ENCODE measurements at regions not wholly inside any gene's neighbourhood (a gene's known extent, or its start where the extent isn't known, plus 50 kb on each side); places are given as distances from the start of the nearest gene placed in this dataset.

DNA sequence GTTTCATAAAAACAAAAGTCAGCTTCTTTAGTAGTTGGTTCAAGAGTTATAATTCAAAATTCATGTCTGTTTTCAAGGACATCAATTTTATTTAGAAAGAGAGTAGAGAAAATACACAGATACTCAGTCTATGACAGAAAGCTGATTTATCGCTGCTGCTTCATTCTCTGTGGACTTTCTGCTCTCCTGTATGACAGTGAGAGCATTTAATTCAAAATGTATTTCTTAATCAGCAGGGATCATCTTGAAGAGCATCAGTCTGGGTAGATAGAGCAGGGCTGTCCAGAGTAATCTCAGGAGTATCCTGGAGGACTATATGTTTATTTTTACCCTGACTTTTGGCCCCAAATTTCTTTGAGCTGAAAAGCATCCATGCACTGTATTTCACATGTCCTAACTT lies 1676.7 kb downstream of the REEP3 start:
- TF ChIP-seq, protein P1, sequence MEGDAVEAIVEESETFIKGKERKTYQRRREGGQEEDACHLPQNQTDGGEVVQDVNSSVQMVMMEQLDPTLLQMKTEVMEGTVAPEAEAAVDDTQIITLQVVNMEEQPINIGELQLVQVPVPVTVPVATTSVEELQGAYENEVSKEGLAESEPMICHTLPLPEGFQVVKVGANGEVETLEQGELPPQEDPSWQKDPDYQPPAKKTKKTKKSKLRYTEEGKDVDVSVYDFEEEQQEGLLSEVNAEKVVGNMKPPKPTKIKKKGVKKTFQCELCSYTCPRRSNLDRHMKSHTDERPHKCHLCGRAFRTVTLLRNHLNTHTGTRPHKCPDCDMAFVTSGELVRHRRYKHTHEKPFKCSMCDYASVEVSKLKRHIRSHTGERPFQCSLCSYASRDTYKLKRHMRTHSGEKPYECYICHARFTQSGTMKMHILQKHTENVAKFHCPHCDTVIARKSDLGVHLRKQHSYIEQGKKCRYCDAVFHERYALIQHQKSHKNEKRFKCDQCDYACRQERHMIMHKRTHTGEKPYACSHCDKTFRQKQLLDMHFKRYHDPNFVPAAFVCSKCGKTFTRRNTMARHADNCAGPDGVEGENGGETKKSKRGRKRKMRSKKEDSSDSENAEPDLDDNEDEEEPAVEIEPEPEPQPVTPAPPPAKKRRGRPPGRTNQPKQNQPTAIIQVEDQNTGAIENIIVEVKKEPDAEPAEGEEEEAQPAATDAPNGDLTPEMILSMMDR (IDR thresholded peaks at IDR 0.05; ENCODE audit: unreplicated experiment) = no peak
- DNase-seq (ENCODE audit: low spot score in 2 of 2, unreplicated experiment in 2 of 2) = no peak
- H3K4me3 Mint-ChIP-seq = no peak overlapping the region
- no peaks in the 10 kb centered on the region for H3K36me3 Mint-ChIP-seq
- H3K9me3 Mint-ChIP-seq = peaks cover 4% of the 10 kb centered on the region
- H3K27ac Mint-ChIP-seq = no peak overlapping the region
- peaks cover 3% of the 10 kb centered on the region for H3K4me1 Mint-ChIP-seq
- H3K27me3 Mint-ChIP-seq (ENCODE audit: low read depth) = no peaks in the 10 kb centered on the region

DNA sequence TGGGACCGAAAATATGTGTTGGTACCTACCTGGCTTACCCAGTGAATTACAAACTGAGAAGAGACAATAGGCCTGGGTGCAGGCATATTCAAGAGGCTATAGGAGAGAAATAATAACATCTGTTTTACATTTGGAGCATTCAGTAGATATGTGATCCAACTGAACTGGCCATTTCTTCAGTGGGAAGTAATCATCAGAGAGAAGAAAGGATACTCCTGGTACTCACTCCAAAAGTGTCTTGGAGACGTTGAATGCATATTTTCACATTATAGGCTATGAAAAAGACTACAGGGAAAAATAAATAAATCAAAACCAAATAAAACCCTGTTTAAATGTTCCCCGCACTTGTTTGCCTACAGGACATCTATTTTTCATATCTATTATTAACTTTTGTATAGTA lies 1680.3 kb downstream of the REEP3 start:
- Mint-ChIP-seq H3K27ac (no peak overlapping the region), H3K9me3 (peaks cover 4% of the 10 kb centered on the region), H3K4me1 (no peaks in the 10 kb centered on the region)

DNA sequence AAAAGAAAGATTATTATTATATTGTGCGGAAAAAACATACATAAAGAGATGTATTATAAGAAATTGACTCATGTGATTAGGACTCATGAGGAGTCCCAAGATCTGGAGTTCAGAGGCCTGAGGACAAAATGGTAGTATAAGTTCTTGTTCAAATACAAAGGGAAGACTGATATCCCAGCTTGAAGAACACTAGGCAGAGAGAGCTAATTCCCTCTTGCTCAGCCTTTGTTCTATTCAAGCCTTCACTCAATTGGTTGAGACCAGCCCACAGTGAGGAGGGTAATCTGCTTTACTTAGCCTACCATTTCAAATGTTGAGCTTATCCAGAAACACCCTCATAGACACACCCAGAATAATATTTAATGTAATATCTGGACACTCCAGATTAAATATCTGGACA lies 1683.8 kb downstream of the REEP3 start:
- H3K4me1 Mint-ChIP-seq = peaks cover 2% of the 10 kb centered on the region
- H3K27me3 Mint-ChIP-seq (ENCODE audit: low read depth) = no peaks in the 10 kb centered on the region
- no peak overlapping the region for H3K27ac Mint-ChIP-seq
- no peaks in the 10 kb centered on the region for H3K36me3 Mint-ChIP-seq
- H3K9me3 Mint-ChIP-seq = peaks cover 4% of the 10 kb centered on the region
- no peak overlapping the region for H3K4me3 Mint-ChIP-seq
- no peak for DNase-seq (ENCODE audit: low spot score in 2 of 2, unreplicated experiment in 2 of 2)
- TF ChIP-seq, protein P1 (IDR thresholded peaks at IDR 0.05; ENCODE audit: unreplicated experiment) = no peak

More for the DNA sequence above, 1680.3 kb downstream of the REEP3 start:
- no peaks in the 10 kb centered on the region for H3K27me3 Mint-ChIP-seq (ENCODE audit: low read depth)
- H3K36me3 Mint-ChIP-seq = no peaks in the 10 kb centered on the region
- DNase-seq (ENCODE audit: low spot score in 2 of 2, unreplicated experiment in 2 of 2) = no peak
- TF ChIP-seq, protein P1 (IDR thresholded peaks at IDR 0.05; ENCODE audit: unreplicated experiment) = no peak
- no peak overlapping the region for H3K4me3 Mint-ChIP-seq

DNA sequence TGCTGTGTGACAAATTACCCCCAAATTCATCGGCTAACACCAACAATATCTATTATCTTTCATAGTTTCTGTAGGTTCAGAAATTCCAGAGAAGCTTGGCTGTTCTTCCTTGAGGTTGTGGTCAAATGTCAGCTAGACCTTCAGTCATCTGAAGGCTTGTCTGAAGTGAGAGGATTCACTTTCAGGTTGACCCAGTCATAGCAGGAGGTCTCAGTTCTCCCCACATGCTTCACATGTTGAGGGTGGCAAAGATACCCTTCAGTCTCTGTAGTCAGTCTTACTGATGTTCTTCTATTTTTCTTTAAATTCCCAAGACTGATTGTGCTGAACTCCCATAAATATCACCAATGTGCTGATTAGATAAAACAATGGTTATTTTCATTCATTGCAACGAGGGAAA lies 1692.0 kb downstream of the REEP3 start:
- H3K36me3 Mint-ChIP-seq = no peaks in the 10 kb centered on the region
- no peaks in the 10 kb centered on the region for H3K27me3 Mint-ChIP-seq (ENCODE audit: low read depth)
- TF ChIP-seq, protein P1 (IDR thresholded peaks at IDR 0.05; ENCODE audit: unreplicated experiment) = no peak
- no peak overlapping the region for H3K4me3 Mint-ChIP-seq
- no peak overlapping the region for H3K27ac Mint-ChIP-seq
- DNase-seq (ENCODE audit: low spot score in 2 of 2, unreplicated experiment in 2 of 2) = no peak
- no peaks in the 10 kb centered on the region for H3K4me1 Mint-ChIP-seq
- H3K9me3 Mint-ChIP-seq = peaks cover 17% of the 10 kb centered on the region

DNA sequence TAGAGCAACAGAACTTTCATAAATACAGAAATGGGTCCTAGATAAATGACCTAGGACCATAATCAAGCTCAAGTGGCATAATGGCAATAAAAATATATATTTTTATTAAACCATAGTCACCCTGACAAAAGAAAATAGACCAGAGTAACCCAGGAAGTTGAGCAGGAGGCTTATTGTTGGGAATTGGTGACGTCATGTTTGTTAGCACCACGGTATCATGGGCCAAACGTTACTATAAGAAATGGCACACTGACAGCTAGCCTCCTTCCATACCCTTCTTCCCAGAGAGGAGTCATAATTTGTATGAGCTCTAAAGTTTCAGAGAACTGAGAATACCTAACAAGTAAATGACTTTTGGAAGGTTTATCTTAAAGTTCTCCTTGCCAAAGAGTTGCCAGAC lies 1698.2 kb downstream of the REEP3 start:
- Mint-ChIP-seq H3K36me3 (no peaks in the 10 kb centered on the region), H3K27me3 (ENCODE audit: low read depth) (no peaks in the 10 kb centered on the region), H3K4me3 (no peak overlapping the region), H3K9me3 (peaks cover 4% of the 10 kb centered on the region), H3K27ac (no peak overlapping the region), H3K4me1 (no peaks in the 10 kb centered on the region)
- TF ChIP-seq, protein P1 (IDR thresholded peaks at IDR 0.05; ENCODE audit: unreplicated experiment) = no peak
- DNase-seq (ENCODE audit: low spot score in 2 of 2, unreplicated experiment in 2 of 2) = no peak

DNA sequence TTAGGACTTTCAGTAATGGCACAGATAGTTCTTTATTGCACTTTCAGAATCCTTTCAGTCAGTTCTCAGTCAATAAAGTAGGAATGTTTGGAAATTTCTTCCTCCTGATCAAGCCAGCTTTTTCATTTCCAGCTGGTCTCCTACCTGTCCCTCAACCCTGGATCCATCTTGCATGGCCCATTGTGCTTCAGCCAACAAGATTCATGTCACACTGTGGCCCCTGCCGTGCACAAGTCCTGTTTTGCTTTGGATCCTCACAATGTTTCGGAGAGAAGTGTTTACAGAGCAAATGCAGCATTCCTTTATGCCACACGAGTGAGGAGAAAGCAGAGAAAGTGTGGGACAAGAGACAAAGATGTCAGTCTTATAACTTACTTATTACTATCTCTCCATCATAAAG lies 1694.7 kb upstream of the LRRTM3 start:
- Mint-ChIP-seq H3K4me1 (peaks cover 10% of the 10 kb centered on the region), H3K4me3 (no peak overlapping the region), H3K27ac (no peak overlapping the region), H3K27me3 (ENCODE audit: low read depth) (no peaks in the 10 kb centered on the region), H3K36me3 (no peaks in the 10 kb centered on the region), H3K9me3 (no peaks in the 10 kb centered on the region)
- no peak for DNase-seq (ENCODE audit: low spot score in 2 of 2, unreplicated experiment in 2 of 2)
- TF ChIP-seq, protein P1 (IDR thresholded peaks at IDR 0.05; ENCODE audit: unreplicated experiment) = no peak

Data from mesothelial cell of epicardium (in vitro differentiated cells).